Naive B cell (primary cell): ENCODE measurements at regions not wholly inside any gene's neighbourhood (a gene's known extent, or its start where the extent isn't known, plus 50 kb on each side); places are given as distances from the start of the nearest gene placed in this dataset.

Experiments
- ATAC-seq, 2 donors: fragments of 150-1000 bp; cut with Tn5 transposase; 2 replicates each; pipeline ENCODE4 v1.10.0; 2021; ENCODE audit warnings: low read depth in 2 of 2, mild to moderate bottlenecking in 2 of 2, moderate library complexity in 2 of 2
- DNase-seq: peaks from one replicate; pipeline ENCODE4 v3.0.0; 2022
- H3K27ac Mint-ChIP-seq, 6 donors: one replicate each; pipeline ENCODE4 v1.8.0; 2020 to 2022; ENCODE audit warnings: mild to moderate bottlenecking in 6 of 6, mixed read lengths in 6 of 6, moderate library complexity in 5 of 6, inconsistent platforms in 2 of 6
- H3K27me3 Mint-ChIP-seq, 3 donors: one replicate each; pipeline ENCODE4 v1.8.0; 2021 to 2022; ENCODE audit warnings: mixed read lengths in 3 of 3, mild to moderate bottlenecking in 1 of 3
- H3K36me3 Mint-ChIP-seq, 2 donors: one replicate each; pipeline ENCODE4 v1.8.0; 2020 to 2022; ENCODE audit warnings: mixed read lengths in 2 of 2, inconsistent platforms in 1 of 2, mild to moderate bottlenecking in 1 of 2
- H3K4me1 Mint-ChIP-seq, 3 donors: one replicate each; pipeline ENCODE4 v1.8.0; 2020 to 2022; ENCODE audit warnings: mixed read lengths in 3 of 3, inconsistent platforms in 1 of 3, mild to moderate bottlenecking in 1 of 3, moderate library complexity in 1 of 3
- H3K4me3 Mint-ChIP-seq, 8 donors: one replicate each; pipeline ENCODE4 v1.8.0; 2020 to 2022; ENCODE audit warnings: mild to moderate bottlenecking in 8 of 8, mixed read lengths in 8 of 8, moderate library complexity in 8 of 8, inconsistent platforms in 2 of 8
- H3K9me3 Mint-ChIP-seq, 7 donors: one replicate each; pipeline ENCODE4 v1.8.0; 2020 to 2022; ENCODE audit warnings: mixed read lengths in 7 of 7, mild to moderate bottlenecking in 5 of 7, inconsistent platforms in 2 of 7, moderate library complexity in 1 of 7

DNA sequence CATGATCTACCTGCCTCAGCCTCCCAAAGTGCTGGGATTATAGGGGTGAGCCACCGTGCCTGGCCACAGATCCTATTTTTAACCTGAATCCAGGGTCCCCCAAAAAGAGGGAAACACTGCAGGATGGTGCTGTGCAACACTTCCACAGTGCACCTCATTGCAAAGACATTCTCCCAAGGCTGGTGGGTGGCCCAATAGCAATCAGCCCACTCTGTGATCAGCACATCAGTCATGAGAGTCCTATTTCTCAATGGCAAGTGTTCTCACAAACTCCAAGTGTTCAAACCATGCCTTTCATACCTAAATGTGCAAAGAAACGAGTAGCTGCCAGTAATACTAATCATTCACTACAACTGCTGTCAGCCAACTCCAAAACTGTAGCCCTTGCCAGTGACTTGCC lies 612.9 kb downstream of the CCER1 start:
- Mint-ChIP-seq H3K9me3 (no peaks in the 10 kb centered on the region), H3K27ac (no peak overlapping the region), H3K27me3 (peaks cover 10 to 29% (median 11%) of the 10 kb centered on the region in 3 donors)

DNA sequence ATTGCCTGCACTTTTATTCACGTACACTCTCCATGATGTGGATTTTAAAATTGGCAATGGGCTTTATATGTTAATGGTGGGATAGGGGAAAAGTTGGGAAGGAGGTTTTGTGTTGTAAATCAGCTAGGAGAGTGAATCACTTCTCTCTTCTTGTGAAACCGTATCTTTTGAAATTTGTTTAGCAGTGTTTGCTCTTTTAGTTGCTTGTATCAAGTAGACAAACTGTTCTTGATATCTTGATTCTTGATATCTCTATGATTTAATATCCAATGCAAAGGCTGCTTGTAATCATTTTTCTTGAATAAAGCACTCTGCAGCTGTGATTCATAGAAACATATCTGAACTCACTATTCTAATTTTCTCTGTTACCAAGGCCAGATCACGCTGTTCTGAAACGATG lies 615.1 kb downstream of the CCER1 start:
- H3K4me3 Mint-ChIP-seq, result no peak overlapping the region
- H3K4me1 Mint-ChIP-seq, result no peaks in the 10 kb centered on the region
- ATAC-seq (no peak), DNase-seq (no peak)
- no peaks in the 10 kb centered on the region for H3K36me3 Mint-ChIP-seq
- no peaks in the 10 kb centered on the region for H3K9me3 Mint-ChIP-seq
- H3K27ac Mint-ChIP-seq, result peak overlapping the region in 1 of 6 donors; percentile 27
- peaks cover 10 to 20% (median 11%) of the 10 kb centered on the region in 3 donors for H3K27me3 Mint-ChIP-seq

More for the DNA sequence above, 612.9 kb downstream of the CCER1 start:
- no peaks in the 10 kb centered on the region for H3K36me3 Mint-ChIP-seq
- no peak overlapping the region for H3K4me3 Mint-ChIP-seq
- DNase-seq (no peak), ATAC-seq (no peak)
- H3K4me1 Mint-ChIP-seq, result no peaks in the 10 kb centered on the region

DNA sequence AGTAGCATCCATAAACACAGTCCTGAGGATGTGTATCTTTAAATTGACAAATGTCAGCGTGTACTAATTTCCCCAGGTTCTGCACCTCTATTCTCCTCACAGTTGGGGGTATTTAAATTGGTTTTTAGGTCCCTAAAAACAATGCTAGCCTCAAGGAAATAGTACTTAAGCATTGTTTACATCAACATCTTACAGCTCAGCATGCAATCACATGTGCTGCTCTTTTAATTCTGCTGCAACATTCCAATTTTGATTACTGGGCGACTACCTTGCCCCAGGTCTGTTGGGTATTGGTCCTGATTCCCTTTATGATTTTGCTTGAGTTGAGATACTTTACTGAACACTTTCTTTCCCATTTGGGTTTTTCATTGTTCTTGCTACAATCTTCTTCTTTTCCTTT lies 616.6 kb downstream of the CCER1 start:
- ATAC-seq, result no peak
- DNase-seq, result no peak
- no peak overlapping the region for H3K27ac Mint-ChIP-seq
- no peaks in the 10 kb centered on the region for H3K4me1 Mint-ChIP-seq
- no peaks in the 10 kb centered on the region for H3K36me3 Mint-ChIP-seq
- H3K9me3 Mint-ChIP-seq, result no peaks in the 10 kb centered on the region
- H3K27me3 Mint-ChIP-seq, result peaks cover 10 to 16% (median 11%) of the 10 kb centered on the region in 3 donors
- no peak overlapping the region for H3K4me3 Mint-ChIP-seq

DNA sequence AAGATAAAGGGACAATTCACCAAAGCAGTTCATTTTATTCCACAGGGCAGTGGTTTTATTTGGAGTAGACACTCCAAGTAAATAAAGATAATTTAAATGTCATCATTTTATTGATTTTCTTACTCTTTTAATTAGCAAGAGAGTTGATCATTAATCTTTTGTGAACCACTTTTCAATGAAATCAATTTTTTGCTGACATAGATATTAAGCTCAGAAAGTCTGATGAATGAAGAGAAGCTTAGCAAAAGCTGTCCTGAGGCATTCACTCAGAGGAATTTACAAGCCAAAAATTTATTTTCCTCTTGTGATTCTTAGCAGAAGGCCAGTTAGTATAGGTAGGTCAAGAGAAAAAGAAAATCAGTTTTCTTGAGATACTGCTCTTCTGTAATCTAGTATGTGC lies 618.0 kb downstream of the CCER1 start:
- no peak overlapping the region for H3K4me3 Mint-ChIP-seq

DNA sequence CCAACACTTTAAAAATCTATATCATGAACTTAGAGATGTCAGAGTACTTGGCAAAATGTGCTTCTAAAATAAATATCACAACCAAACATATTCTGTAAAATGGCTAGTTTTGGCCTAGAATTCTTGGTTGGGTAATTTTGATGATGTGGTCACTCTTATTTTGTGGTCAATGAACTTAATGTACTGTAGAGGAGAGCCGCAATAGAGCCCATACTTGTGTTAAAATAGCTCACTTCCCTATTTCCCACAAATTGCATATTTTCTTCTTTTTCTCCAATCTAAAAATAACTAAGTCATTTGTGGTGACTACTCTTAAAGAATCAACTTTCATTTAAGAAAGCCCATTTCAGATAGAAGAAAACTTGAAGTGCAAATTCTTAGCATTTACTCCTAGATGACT lies 619.4 kb downstream of the CCER1 start:
- ATAC-seq (no peak), DNase-seq (no peak)
- peaks cover 4 to 8% (median 6%) of the 10 kb centered on the region in 3 donors for H3K27me3 Mint-ChIP-seq
- H3K27ac Mint-ChIP-seq, result no peak overlapping the region
- H3K4me1 Mint-ChIP-seq, result no peaks in the 10 kb centered on the region
- no peak overlapping the region for H3K4me3 Mint-ChIP-seq
- no peaks in the 10 kb centered on the region for H3K9me3 Mint-ChIP-seq
- no peaks in the 10 kb centered on the region for H3K36me3 Mint-ChIP-seq

More for the DNA sequence above, 618.0 kb downstream of the CCER1 start:
- DNase-seq (no peak), ATAC-seq (no peak)
- Mint-ChIP-seq H3K4me1 (no peaks in the 10 kb centered on the region), H3K9me3 (no peaks in the 10 kb centered on the region), H3K27ac (no peak overlapping the region), H3K36me3 (no peaks in the 10 kb centered on the region), H3K27me3 (peaks cover 5 to 8% (median 6%) of the 10 kb centered on the region in 3 donors)

DNA sequence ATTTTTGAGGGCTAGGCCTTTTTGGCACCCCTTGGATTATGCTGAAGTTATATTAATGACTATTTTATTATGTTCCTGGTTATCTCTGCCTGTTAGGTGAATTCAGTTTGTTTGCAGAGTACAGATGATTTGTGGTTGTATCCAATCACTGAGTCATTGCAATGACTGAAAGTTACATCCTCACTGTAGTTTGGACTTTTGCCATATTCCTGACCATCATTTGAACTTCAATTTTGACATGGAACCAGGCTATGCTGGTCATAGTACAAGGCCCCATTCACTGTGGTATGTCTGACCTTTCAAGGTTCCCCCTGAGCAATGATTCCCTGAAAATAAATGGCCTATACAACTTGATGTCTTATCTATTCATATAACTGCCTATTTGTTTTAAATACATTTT lies 621.0 kb downstream of the CCER1 start:
- ATAC-seq, result no peak
- no peak for DNase-seq
- Mint-ChIP-seq H3K36me3 (no peaks in the 10 kb centered on the region), H3K27me3 (peaks cover 0 to 6% (median 0%) of the 10 kb centered on the region in 3 donors), H3K9me3 (no peaks in the 10 kb centered on the region), H3K4me3 (no peak overlapping the region), H3K4me1 (no peaks in the 10 kb centered on the region), H3K27ac (no peak overlapping the region)

DNA sequence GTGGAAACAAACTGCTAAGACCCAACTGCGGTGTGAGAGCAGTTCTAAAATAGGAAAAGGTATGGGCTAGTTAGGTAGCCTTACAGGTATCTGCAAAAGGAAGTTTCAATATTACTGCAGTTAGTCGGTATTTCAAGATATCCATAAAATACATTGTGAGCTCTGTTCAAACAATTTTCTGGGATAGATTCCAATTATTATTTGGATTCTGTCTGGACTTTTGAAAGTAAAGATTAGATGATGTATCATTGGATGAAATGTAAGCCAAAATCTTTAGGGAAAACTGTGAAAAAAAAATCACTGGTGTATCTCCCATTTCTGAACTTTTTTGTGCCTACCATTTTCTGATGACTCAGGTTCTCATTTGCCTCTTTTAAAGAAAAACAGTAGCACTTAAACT lies 621.6 kb downstream of the CCER1 start:
- Mint-ChIP-seq H3K36me3 (no peaks in the 10 kb centered on the region), H3K27ac (no peak overlapping the region), H3K27me3 (peaks cover 0 to under 1% (median 0%) of the 10 kb centered on the region in 3 donors), H3K4me1 (no peaks in the 10 kb centered on the region), H3K4me3 (no peak overlapping the region), H3K9me3 (no peaks in the 10 kb centered on the region)
- ATAC-seq (no peak), DNase-seq (no peak)

DNA sequence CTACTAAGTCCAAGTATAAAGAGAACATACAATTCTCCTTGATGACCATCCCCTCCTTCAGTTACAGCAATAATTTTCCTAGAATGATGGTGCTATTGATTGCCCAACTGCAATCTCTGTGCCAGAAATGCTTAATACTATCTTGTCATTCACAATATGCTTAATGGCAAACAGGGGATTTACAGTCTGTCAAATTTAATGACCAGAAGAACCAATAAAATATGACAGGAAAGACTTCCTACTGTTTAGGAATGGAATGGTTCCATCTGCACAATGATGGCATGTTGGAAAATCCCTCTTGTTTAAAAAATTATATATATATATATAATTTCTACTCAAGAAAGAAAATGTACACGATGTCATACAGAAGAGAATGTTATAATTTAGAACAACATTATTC lies 623.2 kb downstream of the CCER1 start:
- Mint-ChIP-seq H3K4me3 (no peak overlapping the region), H3K4me1 (no peaks in the 10 kb centered on the region), H3K36me3 (no peaks in the 10 kb centered on the region), H3K9me3 (no peaks in the 10 kb centered on the region), H3K27me3 (no peaks in the 10 kb centered on the region), H3K27ac (no peak overlapping the region)
- DNase-seq (no peak), ATAC-seq (no peak)

DNA sequence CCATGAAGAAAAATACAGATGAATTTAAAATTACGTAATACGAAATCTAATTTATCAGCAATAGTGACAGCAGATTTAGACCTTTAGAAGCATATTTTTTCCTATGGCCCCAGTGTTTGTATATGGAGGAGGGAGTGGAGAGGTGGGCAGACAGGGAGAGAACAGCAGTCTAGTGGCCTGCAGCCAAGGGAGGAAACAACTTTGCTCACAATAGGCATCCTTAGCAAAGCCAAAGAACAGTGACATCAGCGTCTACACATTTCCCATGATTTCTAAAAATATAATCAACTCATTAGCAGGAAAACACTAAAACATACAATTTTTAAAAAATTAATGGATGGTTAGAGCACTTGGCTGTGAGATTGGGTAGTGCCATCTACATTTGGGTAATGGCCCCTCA lies 622.6 kb upstream of the ATP2B1 start:
- Mint-ChIP-seq H3K27ac (peak overlapping the region in 1 of 6 donors; percentile 75), H3K9me3 (no peaks in the 10 kb centered on the region), H3K36me3 (no peaks in the 10 kb centered on the region), H3K4me1 (no peaks in the 10 kb centered on the region), H3K4me3 (no peak overlapping the region), H3K27me3 (no peaks in the 10 kb centered on the region)
- DNase-seq, result no peak
- ATAC-seq, result no peak

DNA sequence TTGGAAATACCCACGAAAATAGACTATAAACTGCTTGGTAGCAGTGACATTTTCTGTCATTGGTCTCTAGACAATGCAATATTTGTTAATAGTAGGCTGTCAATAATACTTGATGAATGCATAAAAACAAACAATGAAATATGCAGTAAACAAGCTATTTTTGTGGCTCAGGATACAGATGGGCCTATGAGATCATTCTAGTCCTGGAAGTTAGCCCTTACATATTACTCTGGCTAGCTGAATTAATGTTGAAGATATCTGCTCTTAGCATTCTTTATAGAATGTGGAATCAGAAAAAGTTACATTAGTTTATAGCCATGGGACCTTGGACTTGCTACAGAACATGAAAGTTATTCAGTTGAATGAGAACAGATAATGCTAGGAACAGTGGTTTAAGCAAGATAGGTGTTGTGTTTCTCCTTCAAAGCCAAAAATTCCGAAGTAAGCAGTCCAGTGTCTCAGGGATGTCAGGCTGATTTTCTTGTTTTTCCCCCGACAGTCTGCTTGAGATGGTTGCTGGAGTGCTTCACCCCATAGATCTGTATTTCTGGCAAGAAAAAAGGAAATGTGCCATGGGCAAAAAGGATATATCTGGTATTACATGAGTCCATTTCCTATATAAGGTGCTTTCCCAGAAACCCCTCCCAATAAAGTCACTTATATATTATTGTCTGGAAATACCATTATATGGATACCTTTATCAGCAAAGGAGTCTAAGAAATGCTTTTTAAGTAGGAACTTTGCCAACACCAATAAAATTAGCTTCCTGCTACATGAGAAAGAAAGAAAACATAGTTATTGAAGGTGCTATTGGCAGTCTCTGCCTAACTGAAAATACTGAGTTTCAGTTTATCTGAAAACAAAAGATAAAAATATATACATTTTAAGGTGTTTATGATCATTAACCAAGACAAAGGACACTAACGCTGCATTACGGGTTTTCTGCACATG lies 619.4 kb upstream of the ATP2B1 start:
- H3K27me3 Mint-ChIP-seq, result no peaks in the 10 kb centered on the region
- ATAC-seq, result no peak
- no peak for DNase-seq
- H3K27ac Mint-ChIP-seq, result no peak overlapping the region
- no peak overlapping the region for H3K4me3 Mint-ChIP-seq
- no peaks in the 10 kb centered on the region for H3K36me3 Mint-ChIP-seq
- H3K4me1 Mint-ChIP-seq, result no peaks in the 10 kb centered on the region
- H3K9me3 Mint-ChIP-seq, result no peaks in the 10 kb centered on the region

DNA sequence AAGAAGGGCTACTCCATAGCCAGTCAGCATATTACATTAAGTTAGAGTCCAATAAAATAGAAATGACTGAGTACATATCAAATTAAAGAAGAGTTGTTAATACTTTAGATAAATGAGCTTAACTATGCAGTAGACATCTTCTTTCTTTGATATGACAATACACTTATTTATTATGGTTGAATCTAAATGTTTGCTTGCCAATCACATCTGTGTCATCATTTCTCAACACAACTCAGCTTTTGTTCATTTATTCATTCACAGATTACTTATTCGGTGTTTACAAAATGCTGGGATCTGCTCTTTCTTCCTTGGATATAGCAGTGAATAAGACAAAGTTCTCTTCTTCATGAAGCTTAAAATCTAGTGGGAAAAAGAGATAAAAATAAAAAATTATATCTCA lies 614.6 kb upstream of the ATP2B1 start:
- peaks cover 0 to 2% (median 0%) of the 10 kb centered on the region in 7 donors for H3K9me3 Mint-ChIP-seq
- H3K27me3 Mint-ChIP-seq, result no peaks in the 10 kb centered on the region
- no peaks in the 10 kb centered on the region for H3K4me1 Mint-ChIP-seq
- no peak overlapping the region for H3K27ac Mint-ChIP-seq
- no peak overlapping the region for H3K4me3 Mint-ChIP-seq
- ATAC-seq (no peak), DNase-seq (no peak)
- no peaks in the 10 kb centered on the region for H3K36me3 Mint-ChIP-seq

DNA sequence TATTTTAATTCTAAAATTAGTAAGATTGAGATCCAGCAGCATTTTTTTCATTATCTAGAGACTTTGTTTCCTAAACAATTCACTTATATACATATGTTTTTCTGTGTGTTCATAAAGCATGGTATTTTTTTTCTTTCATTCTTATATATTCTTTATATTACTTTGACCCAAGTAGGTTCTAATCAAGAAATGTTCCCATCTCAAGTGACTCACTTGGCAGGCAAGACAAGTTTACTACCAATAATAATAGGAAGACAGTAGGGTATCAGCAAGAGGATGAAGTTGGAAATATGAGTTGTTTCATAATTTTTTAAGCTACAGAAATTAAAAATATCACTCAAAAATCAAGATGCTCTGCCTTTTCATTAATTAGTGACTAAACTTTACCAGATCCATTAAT lies 613.4 kb upstream of the ATP2B1 start:
- ATAC-seq (no peak), DNase-seq (no peak)
- H3K9me3 Mint-ChIP-seq, result peaks cover 0 to 2% (median 0%) of the 10 kb centered on the region in 7 donors
- H3K4me1 Mint-ChIP-seq, result no peaks in the 10 kb centered on the region
- no peak overlapping the region for H3K27ac Mint-ChIP-seq
- no peak overlapping the region for H3K4me3 Mint-ChIP-seq
- H3K27me3 Mint-ChIP-seq, result no peaks in the 10 kb centered on the region
- H3K36me3 Mint-ChIP-seq, result no peaks in the 10 kb centered on the region

DNA sequence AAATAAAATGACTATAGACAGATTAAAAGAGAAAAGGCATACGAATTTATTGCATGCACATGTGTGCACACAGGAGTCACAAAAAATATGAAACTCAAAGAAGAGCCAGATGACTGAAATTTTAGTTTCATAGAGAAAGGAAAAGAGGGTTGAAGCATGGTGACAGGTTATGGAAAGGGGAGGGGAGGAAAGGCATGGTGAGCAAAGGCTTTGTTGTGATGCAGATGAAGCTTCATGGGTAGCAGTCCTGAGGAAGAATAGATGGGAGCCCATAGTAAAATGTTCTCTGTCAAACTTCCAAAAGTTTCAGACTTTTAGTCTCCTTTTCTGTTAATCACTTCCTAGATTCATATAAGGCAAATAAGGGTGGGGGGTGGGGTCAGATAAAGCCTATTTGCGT lies 612.7 kb upstream of the ATP2B1 start:
- Mint-ChIP-seq H3K27me3 (no peaks in the 10 kb centered on the region), H3K4me1 (no peaks in the 10 kb centered on the region), H3K27ac (no peak overlapping the region), H3K4me3 (no peak overlapping the region), H3K9me3 (peaks cover 0 to 2% (median 0%) of the 10 kb centered on the region in 7 donors), H3K36me3 (no peaks in the 10 kb centered on the region)
- DNase-seq, result no peak
- no peak for ATAC-seq

DNA sequence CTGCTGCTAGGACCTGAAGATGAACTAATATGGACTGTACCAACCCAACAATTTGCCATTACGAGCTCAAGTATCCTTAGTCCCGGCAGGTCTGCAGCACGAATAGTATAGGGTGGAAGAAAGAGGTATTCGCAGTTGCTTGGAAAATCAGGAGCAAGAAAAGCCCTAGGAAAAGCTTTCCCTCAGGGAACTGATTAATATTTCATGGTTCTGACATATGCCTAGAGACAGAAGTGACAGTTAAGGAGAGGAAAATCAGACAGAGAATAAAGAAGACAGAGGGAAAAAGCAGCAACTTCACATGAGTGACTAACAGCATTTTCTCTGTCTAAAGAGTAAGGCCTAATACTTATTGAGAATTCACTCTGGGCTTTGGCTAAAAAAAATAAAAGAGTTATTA lies 602.9 kb upstream of the ATP2B1 start:
- peaks cover 3 to 14% (median 5%) of the 10 kb centered on the region in 3 donors for H3K27me3 Mint-ChIP-seq
- H3K9me3 Mint-ChIP-seq, result no peaks in the 10 kb centered on the region
- no peak for DNase-seq
- ATAC-seq, result no peak
- no peak overlapping the region for H3K4me3 Mint-ChIP-seq
- H3K36me3 Mint-ChIP-seq, result no peaks in the 10 kb centered on the region
- no peaks in the 10 kb centered on the region for H3K4me1 Mint-ChIP-seq
- H3K27ac Mint-ChIP-seq, result no peak overlapping the region
